ENCODE measurements at regions not wholly inside any gene's neighbourhood (a gene's known extent, or its start where the extent isn't known, plus 50 kb on each side); places are given as distances from the start of the nearest gene placed in this dataset.

GRCh38 chr2:18105929-18106328 is 227.5 kb downstream of the KCNS3 start:
- no peak overlapping the region for H3K4me2 ChIP-seq (ENCODE audit: low read length)
- TF ChIP-seq CTCF (IDR thresholded peaks at IDR 0.05; ENCODE audit: low read length): no peak
- TF ChIP-seq EZH2 (IDR thresholded peaks at IDR 0.05; ENCODE audit: borderline replicate concordance, low read length): no peak
- H3K9me2 ChIP-seq (ENCODE audit: low read depth, low read length): no peaks in the 10 kb centered on the region
- no peaks in the 10 kb centered on the region for H3K9me3 ChIP-seq (ENCODE audit: low read length)
- H3K4me3 ChIP-seq (ENCODE audit: low read depth, low read length, poor library complexity, severe bottlenecking): no peak overlapping the region
- no peaks in the 10 kb centered on the region for H3K79me2 ChIP-seq (ENCODE audit: insufficient read depth, low read length)
- no peaks in the 10 kb centered on the region for H3F3A ChIP-seq (ENCODE audit: insufficient read depth, low read length)
- H4K20me1 ChIP-seq (ENCODE audit: insufficient read depth, low read length): no peaks in the 10 kb centered on the region
- H3K27ac ChIP-seq (ENCODE audit: low read depth, low read length, poor library complexity, severe bottlenecking): no peak overlapping the region
- H3K36me3 ChIP-seq (ENCODE audit: insufficient read depth, low read length): no peaks in the 10 kb centered on the region
- H3K27me3 ChIP-seq (ENCODE audit: insufficient read depth, low read length): no peaks in the 10 kb centered on the region
- no peaks in the 10 kb centered on the region for H3K4me1 ChIP-seq (ENCODE audit: insufficient read depth, low read length, severe bottlenecking)
- no peak overlapping the region for H2AFZ ChIP-seq (ENCODE audit: low read length)
- H3K9ac ChIP-seq (ENCODE audit: low read length): no peak overlapping the region

- H3K27ac ChIP-seq (ENCODE audit: low read depth, low read length, poor library complexity, severe bottlenecking): no peak overlapping the region
- TF ChIP-seq EZH2 (IDR thresholded peaks at IDR 0.05; ENCODE audit: borderline replicate concordance, low read length) (no peak), CTCF (IDR thresholded peaks at IDR 0.05; ENCODE audit: low read length) (no peak)
- H2AFZ ChIP-seq (ENCODE audit: low read length): no peak overlapping the region
- no peaks in the 10 kb centered on the region for H3K36me3 ChIP-seq (ENCODE audit: insufficient read depth, low read length)
- no peak overlapping the region for H3K4me2 ChIP-seq (ENCODE audit: low read length)
- H3K9ac ChIP-seq (ENCODE audit: low read length): no peak overlapping the region
- H3K9me3 ChIP-seq (ENCODE audit: low read length): no peaks in the 10 kb centered on the region
- no peaks in the 10 kb centered on the region for H3K9me2 ChIP-seq (ENCODE audit: low read depth, low read length)
- no peak overlapping the region for H3K4me3 ChIP-seq (ENCODE audit: low read depth, low read length, poor library complexity, severe bottlenecking)
- no peaks in the 10 kb centered on the region for H3F3A ChIP-seq (ENCODE audit: insufficient read depth, low read length)
- H3K27me3 ChIP-seq (ENCODE audit: insufficient read depth, low read length): no peaks in the 10 kb centered on the region
- no peaks in the 10 kb centered on the region for H3K79me2 ChIP-seq (ENCODE audit: insufficient read depth, low read length)
- no peaks in the 10 kb centered on the region for H3K4me1 ChIP-seq (ENCODE audit: insufficient read depth, low read length, severe bottlenecking)
- no peaks in the 10 kb centered on the region for H4K20me1 ChIP-seq (ENCODE audit: insufficient read depth, low read length)
Observed at GRCh38 chr2:18104595-18105224, 226.2 kb downstream of the KCNS3 start.

DNA sequence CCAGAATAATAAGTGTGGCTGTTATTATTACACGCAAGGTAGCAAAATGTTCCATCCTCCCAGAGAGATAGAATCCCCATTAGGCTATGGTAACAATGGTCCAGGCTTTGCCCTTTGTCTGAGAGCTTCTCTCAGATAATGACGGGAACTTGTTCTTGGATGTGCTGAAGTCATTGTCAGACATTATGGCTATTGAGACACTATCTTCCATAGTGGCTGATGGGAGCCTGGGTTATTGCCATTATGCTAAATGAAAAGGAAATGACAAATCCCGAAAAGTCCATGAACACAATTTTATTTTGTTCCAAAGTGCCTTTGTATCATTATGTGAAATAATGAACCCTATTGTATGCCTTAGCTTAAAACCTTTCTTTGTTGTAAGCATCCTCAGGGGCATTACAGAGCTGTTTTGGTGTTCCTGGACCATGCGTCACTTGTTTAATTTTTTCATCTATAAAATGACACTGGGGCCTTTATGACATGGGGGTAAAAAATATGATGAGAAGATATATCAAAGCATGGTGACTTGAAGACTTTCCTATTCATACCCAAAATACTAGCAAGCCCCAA is 218.5 kb downstream of the KCNS3 start:
- Histone ChIP-seq H3K4me2 (ENCODE audit: low read length) (no peak overlapping the region), H2AFZ (ENCODE audit: low read length) (no peak overlapping the region), H3K27ac (ENCODE audit: low read depth, low read length, poor library complexity, severe bottlenecking) (no peak overlapping the region), H3K79me2 (ENCODE audit: insufficient read depth, low read length) (no peaks in the 10 kb centered on the region), H4K20me1 (ENCODE audit: insufficient read depth, low read length) (no peaks in the 10 kb centered on the region), H3K9me2 (ENCODE audit: low read depth, low read length) (no peaks in the 10 kb centered on the region), H3K36me3 (ENCODE audit: insufficient read depth, low read length) (no peaks in the 10 kb centered on the region), H3K4me3 (ENCODE audit: low read depth, low read length, poor library complexity, severe bottlenecking) (no peak overlapping the region), H3F3A (ENCODE audit: insufficient read depth, low read length) (no peaks in the 10 kb centered on the region), H3K27me3 (ENCODE audit: insufficient read depth, low read length) (no peaks in the 10 kb centered on the region), H3K9me3 (ENCODE audit: low read length) (no peaks in the 10 kb centered on the region), H3K9ac (ENCODE audit: low read length) (no peak overlapping the region), H3K4me1 (ENCODE audit: insufficient read depth, low read length, severe bottlenecking) (no peaks in the 10 kb centered on the region)
- no peak for TF ChIP-seq CTCF (IDR thresholded peaks at IDR 0.05; ENCODE audit: low read length)
- no peak for TF ChIP-seq EZH2 (IDR thresholded peaks at IDR 0.05; ENCODE audit: borderline replicate concordance, low read length)
